ENCODE measurements at regions not wholly inside any gene's neighbourhood (a gene's known extent, or its start where the extent isn't known, plus 50 kb on each side); places are given as distances from the start of the nearest gene placed in this dataset.

GRCh38 chr5:155957884-155958283 is 369.1 kb upstream of the SGCD start:
- intact Hi-C loops (cut with DNase I), result no loop called here
- Histone ChIP-seq H3K4me1 (no peaks in the 10 kb centered on the region), H3K4me3 (replicated peaks in 1 of 3) (no peak overlapping the region), H3K27me3 (no peaks in the 10 kb centered on the region), H3K27ac (no peak overlapping the region), H3K36me3 (no peaks in the 10 kb centered on the region), H3K9me3 (no peaks in the 10 kb centered on the region)
- no peak for DNase-seq
- whole genome bisulfite sequencing, 2 donors, result 82 to 88% methylated on average over 3 of the region's 3 CpGs
- TF ChIP-seq POLR2A (IDR thresholded peaks at IDR 0.05), result no peak
- no peak for TF ChIP-seq CTCF (IDR thresholded peaks at IDR 0.05)

GRCh38 chr5:155959082-155959481 is 367.9 kb upstream of the SGCD start:
- intact Hi-C loops (cut with DNase I), result no loop called here
- Histone ChIP-seq H3K9me3 (no peaks in the 10 kb centered on the region), H3K4me1 (no peaks in the 10 kb centered on the region), H3K27me3 (no peaks in the 10 kb centered on the region), H3K27ac (no peak overlapping the region), H3K4me3 (replicated peaks in 1 of 3) (no peak overlapping the region), H3K36me3 (no peaks in the 10 kb centered on the region)
- no peak for DNase-seq
- no peak for TF ChIP-seq CTCF (IDR thresholded peaks at IDR 0.05)
- TF ChIP-seq POLR2A (IDR thresholded peaks at IDR 0.05), result no peak
- 92 to 93% methylated on average over 2 of the region's 2 CpGs for WGBS, 2 donors

- 85 to 95% methylated on average over 3 of the region's 3 CpGs for WGBS, 2 donors
- Histone ChIP-seq H3K9me3 (no peaks in the 10 kb centered on the region), H3K36me3 (no peaks in the 10 kb centered on the region), H3K4me1 (no peaks in the 10 kb centered on the region), H3K27me3 (no peaks in the 10 kb centered on the region), H3K4me3 (replicated peaks in 1 of 3) (no peak overlapping the region), H3K27ac (no peak overlapping the region)
- TF ChIP-seq POLR2A (IDR thresholded peaks at IDR 0.05), result no peak
- no peak for TF ChIP-seq CTCF (IDR thresholded peaks at IDR 0.05)
- no peak for DNase-seq
- intact Hi-C loops (cut with DNase I), result no loop called here
Measured at GRCh38 chr5:155960177-155960576, 366.8 kb upstream of the SGCD start.

- Histone ChIP-seq H3K36me3 (no peaks in the 10 kb centered on the region), H3K27ac (no peak overlapping the region), H3K27me3 (no peaks in the 10 kb centered on the region), H3K9me3 (no peaks in the 10 kb centered on the region), H3K4me3 (replicated peaks in 1 of 3) (no peak overlapping the region), H3K4me1 (no peaks in the 10 kb centered on the region)
- no peak for DNase-seq
- intact Hi-C loops (cut with DNase I), result no loop called here
- TF ChIP-seq POLR2A (IDR thresholded peaks at IDR 0.05) (no peak), CTCF (IDR thresholded peaks at IDR 0.05) (no peak)
- 87 to 88% methylated on average over 5 of the region's 5 CpGs for WGBS, 2 donors
Measured at GRCh38 chr5:155969537-155969936, 357.4 kb upstream of the SGCD start.

GRCh38 chr5:155974369-155974768 is 352.6 kb upstream of the SGCD start:
- Histone ChIP-seq H3K36me3 (no peaks in the 10 kb centered on the region), H3K9me3 (no peaks in the 10 kb centered on the region), H3K4me3 (replicated peaks in 1 of 3) (no peak overlapping the region), H3K27ac (no peak overlapping the region), H3K4me1 (peaks cover 11 to 13% of the 10 kb centered on the region in 2 donors), H3K27me3 (no peaks in the 10 kb centered on the region)
- TF ChIP-seq POLR2A (IDR thresholded peaks at IDR 0.05) (no peak), CTCF (IDR thresholded peaks at IDR 0.05) (no peak)
- WGBS, 2 donors, result 81 to 100% methylated on average over 2 of the region's 2 CpGs
- intact Hi-C loops (cut with DNase I), result no loop called here
- DNase-seq, result no peak
